Stimulated activated effector memory CD8-positive, alpha-beta T cell treated with anti-CD3 and anti-CD28 coated beads, Interleukin-12 subunit alpha, Interleukin-12 subunit beta, amount 100 ng/mL, for 72 hours (primary cell): ENCODE measurements at regions not wholly inside any gene's neighbourhood (a gene's known extent, or its start where the extent isn't known, plus 50 kb on each side); places are given as distances from the start of the nearest gene placed in this dataset.
"Not testable (repeated sequence)": the region's sequence is repeated elsewhere in the genome, so short reads cannot be mapped to it uniquely, and the experiment has no call there.

Experiments used
- ATAC-seq: fragments of 150-1000 bp; cut with Tn5 transposase; 2 replicates; pipeline ENCODE4 v1.10.0; 2021
- DNase-seq, 2 donors: peaks; one replicate each; pipeline ENCODE4 v3.0.0; 2021 to 2022; ENCODE audit warnings: low spot score in 2 of 2
- H3K27ac Mint-ChIP-seq: one replicate; pipeline ENCODE4 v1.8.0; 2022; ENCODE audit warnings: mild to moderate bottlenecking, mixed read lengths
- H3K36me3 Mint-ChIP-seq: one replicate; pipeline ENCODE4 v1.8.0; 2022; ENCODE audit warnings: mild to moderate bottlenecking, mixed read lengths
- H3K4me1 Mint-ChIP-seq: one replicate; pipeline ENCODE4 v1.8.0; 2022; ENCODE audit warnings: mixed read lengths
- H3K4me3 Mint-ChIP-seq: one replicate; pipeline ENCODE4 v1.8.0; 2022; ENCODE audit warnings: mild to moderate bottlenecking, mixed read lengths
- H3K9me3 Mint-ChIP-seq: one replicate; pipeline ENCODE4 v1.8.0; 2022; ENCODE audit warnings: mixed read lengths

DNA sequence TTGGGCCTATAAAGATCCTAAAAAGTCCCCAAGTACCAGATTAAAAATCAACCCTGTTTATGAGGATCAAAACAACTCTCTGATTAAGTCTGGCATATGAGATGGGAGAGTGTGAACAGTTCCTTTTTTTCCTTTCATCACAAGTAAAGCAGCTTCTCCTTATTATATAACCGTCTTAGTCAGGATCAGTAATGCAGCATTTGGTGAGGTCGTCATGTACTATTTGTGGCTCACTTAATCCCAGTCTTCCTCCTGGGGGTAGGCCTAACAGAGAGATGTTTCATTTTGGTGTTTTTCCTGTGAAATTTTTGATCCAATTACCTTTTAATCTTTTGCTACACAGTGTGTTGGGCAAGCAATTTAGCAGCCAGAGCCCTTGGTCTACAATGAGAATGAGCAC, 333.1 kb upstream of the KCNMB2 start:
- ATAC-seq (no peak), DNase-seq (no peak)
- no peaks in the 10 kb centered on the region for H3K4me1 Mint-ChIP-seq
- H3K36me3 Mint-ChIP-seq: no peaks in the 10 kb centered on the region
- no peaks in the 10 kb centered on the region for H3K9me3 Mint-ChIP-seq
- no peak overlapping the region for H3K27ac Mint-ChIP-seq
- no peak overlapping the region for H3K4me3 Mint-ChIP-seq

DNA sequence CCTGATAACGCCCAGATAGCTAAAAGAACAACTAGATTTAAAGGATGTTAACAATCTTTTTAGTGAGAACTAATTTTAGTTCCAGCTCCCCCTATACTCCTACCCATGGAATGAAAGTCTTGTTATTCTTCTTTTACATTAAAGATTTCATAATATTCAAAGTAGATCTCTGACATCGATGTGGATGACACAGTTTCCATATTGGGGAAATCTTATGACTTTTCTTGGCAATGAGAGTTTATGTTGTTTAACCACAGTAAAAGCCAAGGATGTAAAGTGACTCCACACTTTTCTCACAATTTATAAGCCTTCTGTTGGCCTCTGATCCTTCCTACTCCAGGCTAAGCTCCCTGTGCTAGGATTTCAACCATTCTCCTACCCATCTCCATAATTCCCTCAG, 332.6 kb upstream of the KCNMB2 start:
- Mint-ChIP-seq H3K9me3 (no peaks in the 10 kb centered on the region), H3K4me1 (no peaks in the 10 kb centered on the region), H3K4me3 (no peak overlapping the region), H3K36me3 (no peaks in the 10 kb centered on the region), H3K27ac (no peak overlapping the region)
- DNase-seq: no peak
- no peak for ATAC-seq

DNA sequence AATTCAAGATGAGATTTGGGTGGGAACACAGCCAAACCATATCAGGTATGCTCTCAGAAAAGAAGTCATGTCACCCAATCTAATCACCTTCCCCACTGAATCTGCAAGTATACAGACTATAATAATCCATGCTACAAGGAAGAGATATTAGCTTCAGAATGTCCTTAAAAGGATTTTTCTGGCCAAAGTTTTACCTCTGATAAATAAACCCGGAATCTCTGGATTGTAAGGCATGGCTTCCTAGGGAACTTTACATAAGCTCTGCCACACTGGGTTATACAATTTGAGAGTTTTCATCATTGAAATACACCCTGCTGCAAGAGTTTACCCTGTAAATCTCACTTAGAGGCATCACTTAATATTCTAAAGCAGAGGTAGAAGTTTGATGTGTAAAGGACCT, 330.5 kb upstream of the KCNMB2 start:
- ATAC-seq: no peak
- Mint-ChIP-seq H3K36me3 (no peaks in the 10 kb centered on the region), H3K4me3 (no peak overlapping the region), H3K4me1 (no peaks in the 10 kb centered on the region), H3K9me3 (no peaks in the 10 kb centered on the region), H3K27ac (no peak overlapping the region)
- no peak for DNase-seq

DNA sequence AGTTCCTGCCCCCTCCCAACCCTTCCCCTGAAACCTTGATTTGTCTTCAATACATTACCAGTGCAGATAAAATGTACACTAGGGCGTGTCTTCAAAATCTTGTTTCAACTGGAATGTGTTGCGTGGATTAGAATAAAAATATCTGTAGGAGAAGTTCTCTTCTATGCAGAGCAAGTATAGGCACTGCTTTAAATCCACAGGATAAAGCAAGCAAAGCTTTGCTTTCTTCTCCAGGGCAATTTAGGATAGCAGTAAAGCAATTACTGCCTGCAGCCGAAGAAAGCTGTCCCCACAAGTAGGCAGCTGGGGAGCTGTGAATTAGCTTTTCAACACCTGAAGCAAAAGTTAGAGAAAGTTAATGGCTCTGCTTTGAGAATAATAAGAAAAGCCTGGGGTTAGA, 329.7 kb upstream of the KCNMB2 start:
- no peak overlapping the region for H3K4me3 Mint-ChIP-seq
- ATAC-seq (no peak), DNase-seq (no peak)
- no peaks in the 10 kb centered on the region for H3K4me1 Mint-ChIP-seq
- H3K9me3 Mint-ChIP-seq: no peaks in the 10 kb centered on the region
- no peak overlapping the region for H3K27ac Mint-ChIP-seq
- H3K36me3 Mint-ChIP-seq: no peaks in the 10 kb centered on the region

DNA sequence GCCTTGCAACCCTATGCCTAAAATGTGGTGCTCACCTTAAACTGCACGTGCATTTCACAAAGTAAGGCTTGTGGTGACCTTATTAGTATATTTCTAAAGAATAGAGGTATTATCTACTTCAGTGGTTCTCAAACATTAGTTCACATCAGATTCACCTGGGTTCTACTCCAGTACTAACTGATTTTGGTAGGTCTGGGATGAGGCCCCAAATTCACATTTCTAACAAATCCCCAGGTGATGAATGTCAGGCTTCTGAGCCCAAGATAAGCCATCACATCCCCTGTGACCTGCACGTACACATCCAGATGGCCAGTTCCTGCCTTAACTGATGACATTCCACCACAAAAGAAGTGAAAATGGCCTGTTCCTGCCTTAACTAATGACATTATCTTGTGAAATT, 329.1 kb upstream of the KCNMB2 start:
- DNase-seq, H3K4me3 Mint-ChIP-seq, H3K27ac Mint-ChIP-seq, H3K9me3 Mint-ChIP-seq, ATAC-seq, H3K4me1 Mint-ChIP-seq, H3K36me3 Mint-ChIP-seq: not testable (repeated sequence)

DNA sequence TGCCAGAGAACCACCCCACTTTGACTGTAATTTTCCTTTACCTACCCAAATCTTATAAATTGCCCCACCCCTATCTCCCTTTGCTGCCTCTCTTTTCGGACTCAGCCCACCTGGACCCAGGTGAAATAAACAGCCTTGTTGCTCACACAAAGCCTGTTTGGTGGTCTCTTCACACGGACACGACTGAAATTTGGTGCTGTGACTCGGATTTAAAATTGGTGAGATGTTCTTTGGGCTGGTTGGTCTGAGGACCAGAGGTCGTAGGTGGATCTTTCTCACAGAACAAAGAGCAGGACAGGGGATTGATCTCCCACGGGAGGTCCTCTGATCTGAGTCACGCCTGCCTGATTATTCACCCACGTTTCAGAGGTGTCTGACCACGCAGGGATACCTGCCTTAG, 328.6 kb upstream of the KCNMB2 start:
- not testable (repeated sequence) for H3K4me1 Mint-ChIP-seq, DNase-seq

GRCh38 chr3:178209116-178209515, 327.1 kb upstream of the KCNMB2 start:
- H3K9me3 Mint-ChIP-seq, H3K4me3 Mint-ChIP-seq, DNase-seq, H3K36me3 Mint-ChIP-seq, H3K4me1 Mint-ChIP-seq, H3K27ac Mint-ChIP-seq, ATAC-seq: not testable (repeated sequence)

More for the DNA sequence above, 328.6 kb upstream of the KCNMB2 start:
- H3K9me3 Mint-ChIP-seq, H3K36me3 Mint-ChIP-seq, ATAC-seq, H3K4me3 Mint-ChIP-seq, H3K27ac Mint-ChIP-seq: not testable (repeated sequence)

DNA sequence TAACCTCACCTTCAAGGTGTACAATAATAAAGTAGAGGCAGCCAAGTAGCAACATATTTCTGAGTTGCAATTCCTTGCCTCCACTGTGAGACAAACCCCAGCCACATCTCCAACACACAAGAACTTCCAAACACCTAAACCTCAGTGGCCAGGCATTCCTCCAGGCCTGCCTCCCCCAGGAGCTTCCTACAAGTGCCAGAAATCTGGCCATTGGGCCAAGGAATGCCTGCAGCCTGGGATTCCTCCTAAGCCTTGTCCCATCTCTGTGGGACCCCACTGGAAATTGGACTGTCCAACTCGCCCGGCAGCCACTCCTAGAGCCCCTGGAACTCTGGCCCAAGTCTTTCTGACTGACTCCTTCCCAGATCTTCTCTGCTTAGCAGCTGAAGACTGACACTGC, 326.6 kb upstream of the KCNMB2 start:
- DNase-seq, H3K4me3 Mint-ChIP-seq, H3K4me1 Mint-ChIP-seq, H3K36me3 Mint-ChIP-seq, ATAC-seq, H3K9me3 Mint-ChIP-seq, H3K27ac Mint-ChIP-seq: not testable (repeated sequence)

- H3K4me1 Mint-ChIP-seq, H3K27ac Mint-ChIP-seq, ATAC-seq, H3K4me3 Mint-ChIP-seq, H3K9me3 Mint-ChIP-seq, H3K36me3 Mint-ChIP-seq, DNase-seq: not testable (repeated sequence)
These were observed 325.1 kb upstream of the KCNMB2 start for GRCh38 chr3:178211086-178211485.

GRCh38 chr3:178217479-178217878, 318.8 kb upstream of the KCNMB2 start:
- no peaks in the 10 kb centered on the region for H3K36me3 Mint-ChIP-seq
- H3K4me3 Mint-ChIP-seq: no peak overlapping the region
- ATAC-seq (no peak), DNase-seq (no peak)
- H3K4me1 Mint-ChIP-seq: no peaks in the 10 kb centered on the region
- no peak overlapping the region for H3K27ac Mint-ChIP-seq
- no peaks in the 10 kb centered on the region for H3K9me3 Mint-ChIP-seq

GRCh38 chr3:178218231-178218630, 318.0 kb upstream of the KCNMB2 start:
- no peaks in the 10 kb centered on the region for H3K9me3 Mint-ChIP-seq
- no peak overlapping the region for H3K4me3 Mint-ChIP-seq
- H3K36me3 Mint-ChIP-seq: no peaks in the 10 kb centered on the region
- no peaks in the 10 kb centered on the region for H3K4me1 Mint-ChIP-seq
- ATAC-seq: no peak
- no peak overlapping the region for H3K27ac Mint-ChIP-seq
- no peak for DNase-seq

DNA sequence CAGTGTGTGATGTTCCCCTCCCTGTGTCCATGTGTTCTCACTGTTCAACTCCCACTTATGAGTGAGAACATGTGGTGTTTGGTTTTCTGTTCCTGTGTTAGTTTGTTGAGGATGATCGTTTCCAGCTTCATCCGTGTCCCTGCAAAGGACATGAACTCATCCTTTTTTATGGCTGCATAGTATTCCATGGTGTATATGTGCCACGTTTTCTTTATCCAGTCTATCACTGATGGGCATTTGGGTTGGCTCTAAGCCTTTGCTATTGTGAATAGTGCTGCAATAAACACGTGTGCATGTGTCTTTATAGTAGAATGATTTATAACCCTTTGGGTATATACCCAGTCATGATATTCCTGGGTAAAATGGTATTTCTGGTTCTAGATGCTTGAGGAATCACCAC, 316.6 kb upstream of the KCNMB2 start:
- H3K36me3 Mint-ChIP-seq, H3K4me3 Mint-ChIP-seq, DNase-seq, H3K9me3 Mint-ChIP-seq, H3K27ac Mint-ChIP-seq, H3K4me1 Mint-ChIP-seq, ATAC-seq: not testable (repeated sequence)

DNA sequence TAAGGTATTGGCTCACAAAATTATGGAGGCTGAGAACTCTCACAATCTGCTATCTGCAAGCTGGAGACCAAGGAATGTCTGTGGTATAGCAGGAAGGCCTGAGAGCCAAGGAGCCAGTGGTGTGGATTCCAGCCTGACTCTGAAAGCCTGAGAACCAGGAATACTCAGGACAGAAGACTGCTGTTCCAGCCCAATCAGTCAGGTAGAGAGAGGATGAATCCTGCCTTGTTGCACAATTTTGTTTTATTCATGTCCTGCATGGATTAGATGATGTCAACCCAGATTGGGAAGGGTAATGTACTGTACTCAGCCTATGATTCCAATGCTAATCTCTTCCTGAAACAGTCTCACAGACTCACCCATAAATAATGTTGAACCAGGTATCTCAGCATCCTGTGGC, 312.4 kb upstream of the KCNMB2 start:
- no peak overlapping the region for H3K27ac Mint-ChIP-seq

GRCh38 chr3:178226094-178226493, 310.1 kb upstream of the KCNMB2 start:
- H3K9me3 Mint-ChIP-seq: no peaks in the 10 kb centered on the region
- no peaks in the 10 kb centered on the region for H3K4me1 Mint-ChIP-seq
- no peaks in the 10 kb centered on the region for H3K36me3 Mint-ChIP-seq
- ATAC-seq (no peak), DNase-seq (no peak)
- no peak overlapping the region for H3K27ac Mint-ChIP-seq
- H3K4me3 Mint-ChIP-seq: no peak overlapping the region

More for the DNA sequence above, 312.4 kb upstream of the KCNMB2 start:
- no peak for ATAC-seq
- Mint-ChIP-seq H3K4me3 (no peak overlapping the region), H3K36me3 (no peaks in the 10 kb centered on the region), H3K9me3 (no peaks in the 10 kb centered on the region), H3K4me1 (no peaks in the 10 kb centered on the region)
- DNase-seq: no peak

DNA sequence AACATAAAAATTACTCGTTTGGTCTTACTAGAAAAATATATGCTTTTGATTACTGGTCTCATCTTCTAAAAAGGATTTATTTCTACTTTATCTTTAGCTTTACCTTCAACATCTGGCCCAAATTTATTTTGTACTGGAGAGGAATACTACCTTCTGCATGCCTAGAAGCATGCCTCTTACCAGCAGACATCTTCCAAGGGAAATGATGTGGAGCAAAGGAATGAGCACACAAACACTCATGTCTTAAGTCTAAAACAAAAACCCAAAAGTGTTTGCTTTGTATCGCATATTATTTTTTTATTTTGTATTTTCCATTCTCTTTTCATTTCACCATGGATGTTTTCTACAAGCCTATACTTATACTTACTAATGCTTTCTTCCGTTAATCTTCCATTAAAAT, 304.6 kb upstream of the KCNMB2 start:
- DNase-seq: no peak
- no peaks in the 10 kb centered on the region for H3K4me1 Mint-ChIP-seq

GRCh38 chr3:178233371-178234071, 302.7 kb upstream of the KCNMB2 start:
- H3K36me3 Mint-ChIP-seq: no peaks in the 10 kb centered on the region
- no peak overlapping the region for H3K4me3 Mint-ChIP-seq
- H3K4me1 Mint-ChIP-seq: no peaks in the 10 kb centered on the region
- DNase-seq (no peak), ATAC-seq (no peak)
- H3K9me3 Mint-ChIP-seq: no peaks in the 10 kb centered on the region
- no peak overlapping the region for H3K27ac Mint-ChIP-seq

More for the DNA sequence above, 304.6 kb upstream of the KCNMB2 start:
- Mint-ChIP-seq H3K27ac (no peak overlapping the region), H3K4me3 (no peak overlapping the region), H3K36me3 (no peaks in the 10 kb centered on the region), H3K9me3 (no peaks in the 10 kb centered on the region)
- ATAC-seq: no peak
